ENCODE measurements at regions not wholly inside any gene's neighbourhood (a gene's known extent, or its start where the extent isn't known, plus 50 kb on each side); places are given as distances from the start of the nearest gene placed in this dataset.
"Not testable (repeated sequence)": the region's sequence is repeated elsewhere in the genome, so short reads cannot be mapped to it uniquely, and the experiment has no call there.

- no CpG with 5 or more reads among the region's 1 CpG for WGBS
- no peaks in the 10 kb centered on the region for H3K9me3 ChIP-seq (ENCODE audit: insufficient read depth, low read depth, low read length)
- no peak overlapping the region for H3K9ac ChIP-seq (ENCODE audit: low read depth, low read length)
- no peak overlapping the region for H3K4me3 ChIP-seq (ENCODE audit: low read length)
- H3K36me3 ChIP-seq (ENCODE audit: insufficient read depth, low read length) = no peaks in the 10 kb centered on the region
- no peaks in the 10 kb centered on the region for H3K27me3 ChIP-seq (ENCODE audit: insufficient read depth, low read length)
- no peak overlapping the region for H3K27ac ChIP-seq (ENCODE audit: low read depth, low read length)
- H3K4me1 ChIP-seq (ENCODE audit: insufficient read depth, low read length) = no peaks in the 10 kb centered on the region; the same call in 1 of the 2 replicates
Measured at GRCh38 chr7:113030489-113030888, 56.1 kb downstream of the GPR85 start.

GRCh38 chr7:113026941-113027340, 59.7 kb downstream of the GPR85 start:
- Histone ChIP-seq H3K9ac (ENCODE audit: low read depth, low read length) (no peak overlapping the region), H3K36me3 (ENCODE audit: insufficient read depth, low read length) (no peaks in the 10 kb centered on the region), H3K27me3 (ENCODE audit: insufficient read depth, low read length) (no peaks in the 10 kb centered on the region), H3K27ac (ENCODE audit: low read depth, low read length) (no peak overlapping the region), H3K4me3 (ENCODE audit: low read length) (no peak overlapping the region), H3K9me3 (ENCODE audit: insufficient read depth, low read depth, low read length) (no peaks in the 10 kb centered on the region), H3K4me1 (ENCODE audit: insufficient read depth, low read length) (no peaks in the 10 kb centered on the region; the same call in 1 of the 2 replicates)
- 80% methylated on average over 1 of the region's 1 CpG for WGBS

- not testable (repeated sequence) for H3K4me1 ChIP-seq (ENCODE audit: insufficient read depth, low read length); H3K36me3 ChIP-seq (ENCODE audit: insufficient read depth, low read length); H3K27me3 ChIP-seq (ENCODE audit: insufficient read depth, low read length); H3K4me3 ChIP-seq (ENCODE audit: low read length); H3K9ac ChIP-seq (ENCODE audit: low read depth, low read length); H3K9me3 ChIP-seq (ENCODE audit: insufficient read depth, low read depth, low read length); H3K27ac ChIP-seq (ENCODE audit: low read depth, low read length)
- WGBS = 96% methylated on average over 43 of the region's 43 CpGs
Measured at GRCh38 chr7:113017144-113017857, 69.3 kb downstream of the GPR85 start.

- Histone ChIP-seq H3K9ac (ENCODE audit: low read depth, low read length) (no peak overlapping the region), H3K9me3 (ENCODE audit: insufficient read depth, low read depth, low read length) (no peaks in the 10 kb centered on the region; the same call in 1 of the 2 replicates), H3K27ac (ENCODE audit: low read depth, low read length) (no peak overlapping the region), H3K36me3 (ENCODE audit: insufficient read depth, low read length) (no peaks in the 10 kb centered on the region), H3K4me3 (ENCODE audit: low read length) (no peak overlapping the region), H3K27me3 (ENCODE audit: insufficient read depth, low read length) (no peaks in the 10 kb centered on the region), H3K4me1 (ENCODE audit: insufficient read depth, low read length) (no peaks in the 10 kb centered on the region)
- no CpG with 5 or more reads among the region's 2 CpGs for WGBS
Measured at GRCh38 chr7:113015034-113015645, 71.5 kb downstream of the GPR85 start.

GRCh38 chr7:113013761-113014449, 72.7 kb downstream of the GPR85 start:
- Histone ChIP-seq H3K36me3 (ENCODE audit: insufficient read depth, low read length) (no peaks in the 10 kb centered on the region), H3K27ac (ENCODE audit: low read depth, low read length) (no peak overlapping the region), H3K27me3 (ENCODE audit: insufficient read depth, low read length) (no peaks in the 10 kb centered on the region)

GRCh38 chr7:113012862-113013261, 73.8 kb downstream of the GPR85 start:
- not testable (repeated sequence) for H3K4me3 ChIP-seq (ENCODE audit: low read length); H3K4me1 ChIP-seq (ENCODE audit: insufficient read depth, low read length); H3K36me3 ChIP-seq (ENCODE audit: insufficient read depth, low read length); H3K27ac ChIP-seq (ENCODE audit: low read depth, low read length); H3K27me3 ChIP-seq (ENCODE audit: insufficient read depth, low read length); H3K9ac ChIP-seq (ENCODE audit: low read depth, low read length); H3K9me3 ChIP-seq (ENCODE audit: insufficient read depth, low read depth, low read length)
- WGBS = no CpG with 5 or more reads among the region's 1 CpG

More at GRCh38 chr7:113013761-113014449, 72.7 kb downstream of the GPR85 start:
- H3K4me1 ChIP-seq (ENCODE audit: insufficient read depth, low read length) = no peaks in the 10 kb centered on the region
- no peak overlapping the region for H3K9ac ChIP-seq (ENCODE audit: low read depth, low read length)
- no peak overlapping the region for H3K4me3 ChIP-seq (ENCODE audit: low read length)
- no peaks in the 10 kb centered on the region; the same call in 1 of the 2 replicates for H3K9me3 ChIP-seq (ENCODE audit: insufficient read depth, low read depth, low read length)

GRCh38 chr7:113010377-113010776, 76.2 kb downstream of the GPR85 start:
- Histone ChIP-seq H3K4me3 (ENCODE audit: low read length) (no peak overlapping the region), H3K9me3 (ENCODE audit: insufficient read depth, low read depth, low read length) (no peaks in the 10 kb centered on the region; the same call in 1 of the 2 replicates), H3K27me3 (ENCODE audit: insufficient read depth, low read length) (no peaks in the 10 kb centered on the region), H3K4me1 (ENCODE audit: insufficient read depth, low read length) (no peaks in the 10 kb centered on the region), H3K27ac (ENCODE audit: low read depth, low read length) (no peak overlapping the region), H3K36me3 (ENCODE audit: insufficient read depth, low read length) (no peaks in the 10 kb centered on the region), H3K9ac (ENCODE audit: low read depth, low read length) (no peak overlapping the region)

GRCh38 chr7:113008755-113009154, 77.9 kb downstream of the GPR85 start:
- Histone ChIP-seq H3K27me3 (ENCODE audit: insufficient read depth, low read length) (no peaks in the 10 kb centered on the region), H3K9me3 (ENCODE audit: insufficient read depth, low read depth, low read length) (no peaks in the 10 kb centered on the region; the same call in 1 of the 2 replicates), H3K4me1 (ENCODE audit: insufficient read depth, low read length) (no peaks in the 10 kb centered on the region), H3K4me3 (ENCODE audit: low read length) (no peak overlapping the region), H3K9ac (ENCODE audit: low read depth, low read length) (no peak overlapping the region), H3K36me3 (ENCODE audit: insufficient read depth, low read length) (no peaks in the 10 kb centered on the region), H3K27ac (ENCODE audit: low read depth, low read length) (no peak overlapping the region)
- WGBS = 90% methylated on average over 4 of the region's 5 CpGs

- H3K27ac ChIP-seq (ENCODE audit: low read depth, low read length) = no peak overlapping the region
- no peaks in the 10 kb centered on the region for H3K36me3 ChIP-seq (ENCODE audit: insufficient read depth, low read length)
- no peak overlapping the region for H3K4me3 ChIP-seq (ENCODE audit: low read length)
- WGBS = 95% methylated on average over 2 of the region's 4 CpGs
- H3K4me1 ChIP-seq (ENCODE audit: insufficient read depth, low read length) = no peaks in the 10 kb centered on the region
- H3K9ac ChIP-seq (ENCODE audit: low read depth, low read length) = no peak overlapping the region
- H3K9me3 ChIP-seq (ENCODE audit: insufficient read depth, low read depth, low read length) = no peaks in the 10 kb centered on the region
- H3K27me3 ChIP-seq (ENCODE audit: insufficient read depth, low read length) = no peaks in the 10 kb centered on the region
Measured at GRCh38 chr7:113004726-113005454, 81.7 kb downstream of the GPR85 start.

- no peak overlapping the region for H3K9ac ChIP-seq (ENCODE audit: low read depth, low read length)
- H3K27me3 ChIP-seq (ENCODE audit: insufficient read depth, low read length) = no peaks in the 10 kb centered on the region
- H3K9me3 ChIP-seq (ENCODE audit: insufficient read depth, low read depth, low read length) = no peaks in the 10 kb centered on the region
- no peaks in the 10 kb centered on the region for H3K4me1 ChIP-seq (ENCODE audit: insufficient read depth, low read length)
- no CpG with 5 or more reads among the region's 6 CpGs for WGBS
- H3K36me3 ChIP-seq (ENCODE audit: insufficient read depth, low read length) = no peaks in the 10 kb centered on the region
- no peak overlapping the region for H3K27ac ChIP-seq (ENCODE audit: low read depth, low read length)
- H3K4me3 ChIP-seq (ENCODE audit: low read length) = no peak overlapping the region
Measured at GRCh38 chr7:113000316-113001020, 86.2 kb downstream of the GPR85 start.
